ENCODE measurements at regions not wholly inside any gene's neighbourhood (a gene's known extent, or its start where the extent isn't known, plus 50 kb on each side); places are given as distances from the start of the nearest gene placed in this dataset.

- Mint-ChIP-seq H3K9me3 (peaks cover 13% of the 10 kb centered on the region), H3K4me1 (peaks cover 17% of the 10 kb centered on the region), H3K4me3 (no peak overlapping the region), H3K27me3 (ENCODE audit: low read depth) (no peaks in the 10 kb centered on the region), H3K36me3 (ENCODE audit: low read depth) (no peaks in the 10 kb centered on the region), H3K27ac (ENCODE audit: unreplicated experiment) (no peak overlapping the region)
- DNase-seq (ENCODE audit: low read depth, low spot score), result no peak
- no peak for TF ChIP-seq CTCF (conservative IDR thresholded peaks at IDR 0.05)
Measured at GRCh38 chr12:90076851-90077319, 368.2 kb upstream of the ATP2B1 start.

GRCh38 chr12:90075685-90076084 lies 367.0 kb upstream of the ATP2B1 start:
- H3K27me3 Mint-ChIP-seq (ENCODE audit: low read depth), result no peaks in the 10 kb centered on the region
- peaks cover 16% of the 10 kb centered on the region for H3K4me1 Mint-ChIP-seq
- no peak overlapping the region for H3K4me3 Mint-ChIP-seq
- TF ChIP-seq CTCF (conservative IDR thresholded peaks at IDR 0.05), result no peak
- no peak overlapping the region for H3K27ac Mint-ChIP-seq (ENCODE audit: unreplicated experiment)
- H3K9me3 Mint-ChIP-seq, result peaks cover 7% of the 10 kb centered on the region
- H3K36me3 Mint-ChIP-seq (ENCODE audit: low read depth), result peaks cover under 1% of the 10 kb centered on the region
- DNase-seq (ENCODE audit: low read depth, low spot score), result no peak

GRCh38 chr12:90074086-90074485 lies 365.4 kb upstream of the ATP2B1 start:
- TF ChIP-seq CTCF (conservative IDR thresholded peaks at IDR 0.05), result no peak
- no peaks in the 10 kb centered on the region for H3K27me3 Mint-ChIP-seq (ENCODE audit: low read depth)
- H3K9me3 Mint-ChIP-seq, result peaks cover 4% of the 10 kb centered on the region
- no peak overlapping the region for H3K4me3 Mint-ChIP-seq
- peaks cover 11% of the 10 kb centered on the region for H3K4me1 Mint-ChIP-seq
- H3K36me3 Mint-ChIP-seq (ENCODE audit: low read depth), result peaks cover 3% of the 10 kb centered on the region
- DNase-seq (ENCODE audit: low read depth, low spot score), result no peak
- no peak overlapping the region for H3K27ac Mint-ChIP-seq (ENCODE audit: unreplicated experiment)

- H3K9me3 Mint-ChIP-seq, result peaks cover 8% of the 10 kb centered on the region
- no peak overlapping the region for H3K27ac Mint-ChIP-seq (ENCODE audit: unreplicated experiment)
- no peak for DNase-seq (ENCODE audit: low read depth, low spot score)
- H3K4me1 Mint-ChIP-seq, result peaks cover 22% of the 10 kb centered on the region
- H3K27me3 Mint-ChIP-seq (ENCODE audit: low read depth), result no peaks in the 10 kb centered on the region
- H3K36me3 Mint-ChIP-seq (ENCODE audit: low read depth), result peaks cover 7% of the 10 kb centered on the region
- H3K4me3 Mint-ChIP-seq, result no peak overlapping the region
- no peak for TF ChIP-seq CTCF (conservative IDR thresholded peaks at IDR 0.05)
Measured at GRCh38 chr12:90071996-90072395, 363.4 kb upstream of the ATP2B1 start.

GRCh38 chr12:90069711-90070110 lies 361.1 kb upstream of the ATP2B1 start:
- DNase-seq (ENCODE audit: low read depth, low spot score), result no peak
- no peak overlapping the region for H3K4me3 Mint-ChIP-seq
- no peak overlapping the region for H3K27ac Mint-ChIP-seq (ENCODE audit: unreplicated experiment)
- peaks cover 7% of the 10 kb centered on the region for H3K36me3 Mint-ChIP-seq (ENCODE audit: low read depth)
- no peak for TF ChIP-seq CTCF (conservative IDR thresholded peaks at IDR 0.05)
- peaks cover 8% of the 10 kb centered on the region for H3K9me3 Mint-ChIP-seq
- peaks cover 38% of the 10 kb centered on the region for H3K4me1 Mint-ChIP-seq
- H3K27me3 Mint-ChIP-seq (ENCODE audit: low read depth), result no peaks in the 10 kb centered on the region

GRCh38 chr12:90067791-90068190 lies 359.2 kb upstream of the ATP2B1 start:
- Mint-ChIP-seq H3K4me3 (no peak overlapping the region), H3K27me3 (ENCODE audit: low read depth) (no peaks in the 10 kb centered on the region), H3K4me1 (peaks cover 41% of the 10 kb centered on the region), H3K27ac (ENCODE audit: unreplicated experiment) (no peak overlapping the region), H3K36me3 (ENCODE audit: low read depth) (peaks cover 7% of the 10 kb centered on the region), H3K9me3 (peaks cover 4% of the 10 kb centered on the region)
- DNase-seq (ENCODE audit: low read depth, low spot score), result no peak
- no peak for TF ChIP-seq CTCF (conservative IDR thresholded peaks at IDR 0.05)
